ENCODE measurements at regions not wholly inside any gene's neighbourhood (a gene's known extent, or its start where the extent isn't known, plus 50 kb on each side); places are given as distances from the start of the nearest gene placed in this dataset.

GRCh38 chr2:204332706-204333105 lies 212.6 kb upstream of the PARD3B start:
- DNase-seq = no peak

- DNase-seq = no peak
Measured at GRCh38 chr2:204333861-204334260, 211.4 kb upstream of the PARD3B start.

- DNase-seq = no peak
Measured at GRCh38 chr2:204335451-204336058, 209.7 kb upstream of the PARD3B start.

- no peak for DNase-seq
Measured at GRCh38 chr2:204336153-204336744, 209.0 kb upstream of the PARD3B start.

GRCh38 chr2:204337638-204338037 lies 207.6 kb upstream of the PARD3B start:
- DNase-seq = no peak

- DNase-seq = no peak
Measured at GRCh38 chr2:204339212-204339715, 206.0 kb upstream of the PARD3B start.

- no peak for DNase-seq
Measured at GRCh38 chr2:204340511-204340910, 204.8 kb upstream of the PARD3B start.

GRCh38 chr2:204341887-204342276 lies 203.4 kb upstream of the PARD3B start:
- DNase-seq = no peak

- no peak for DNase-seq
Measured at GRCh38 chr2:204343685-204344084, 201.6 kb upstream of the PARD3B start.

GRCh38 chr2:204344119-204344518 lies 201.2 kb upstream of the PARD3B start:
- DNase-seq = no peak

- no peak for DNase-seq
Measured at GRCh38 chr2:204346906-204347305, 198.4 kb upstream of the PARD3B start.

- no peak for DNase-seq
Measured at GRCh38 chr2:204353823-204354222, 191.5 kb upstream of the PARD3B start.

- DNase-seq = no peak
Measured at GRCh38 chr2:204354442-204354856, 190.8 kb upstream of the PARD3B start.

GRCh38 chr2:204355688-204356087 lies 189.6 kb upstream of the PARD3B start:
- DNase-seq = no peak

GRCh38 chr2:204356151-204356641 lies 189.1 kb upstream of the PARD3B start:
- DNase-seq = no peak

- DNase-seq = no peak
Measured at GRCh38 chr2:204357286-204357685, 188.0 kb upstream of the PARD3B start.

GRCh38 chr2:204359076-204359475 lies 186.2 kb upstream of the PARD3B start:
- no peak for DNase-seq

GRCh38 chr2:204360218-204361007 lies 184.9 kb upstream of the PARD3B start:
- no peak for DNase-seq

- no peak for DNase-seq
Measured at GRCh38 chr2:204361738-204362137, 183.5 kb upstream of the PARD3B start.

- no peak for DNase-seq
Measured at GRCh38 chr2:204362581-204362980, 182.7 kb upstream of the PARD3B start.

GRCh38 chr2:204363513-204363912 lies 181.8 kb upstream of the PARD3B start:
- DNase-seq = no peak

- no peak for DNase-seq
Measured at GRCh38 chr2:204364860-204365535, 180.3 kb upstream of the PARD3B start.

- no peak for DNase-seq
Measured at GRCh38 chr2:204365811-204366210, 179.5 kb upstream of the PARD3B start.

Data from activated naive CD4-positive, alpha-beta T cell treated with anti-CD3 and anti-CD28 coated beads, Interleukin-2, amount 50 U/mL, for 16 hours (primary cell).